ENCODE measurements at regions not wholly inside any gene's neighbourhood (a gene's known extent, or its start where the extent isn't known, plus 50 kb on each side); places are given as distances from the start of the nearest gene placed in this dataset.

DNA sequence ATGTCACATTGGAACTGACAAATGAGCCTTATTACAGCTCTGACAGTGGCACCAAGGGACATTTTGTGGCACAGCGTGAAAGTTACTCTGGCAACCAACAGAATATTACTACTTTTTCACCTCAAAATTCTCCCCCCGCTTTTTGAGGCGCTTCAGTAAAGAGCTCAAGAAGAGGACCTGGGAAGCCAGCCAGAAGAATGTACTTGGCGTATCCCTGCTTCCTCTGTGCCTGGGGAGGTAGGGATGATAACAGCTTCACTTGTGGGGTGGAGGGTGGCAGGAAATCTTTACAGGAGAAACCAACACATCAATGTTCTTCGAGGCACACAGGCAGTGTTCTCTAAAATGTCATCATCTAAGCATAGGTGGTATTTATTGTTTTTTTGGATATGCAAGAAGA, 624.1 kb downstream of the NR2F1-AS1 start:
- TF ChIP-seq, protein P1, sequence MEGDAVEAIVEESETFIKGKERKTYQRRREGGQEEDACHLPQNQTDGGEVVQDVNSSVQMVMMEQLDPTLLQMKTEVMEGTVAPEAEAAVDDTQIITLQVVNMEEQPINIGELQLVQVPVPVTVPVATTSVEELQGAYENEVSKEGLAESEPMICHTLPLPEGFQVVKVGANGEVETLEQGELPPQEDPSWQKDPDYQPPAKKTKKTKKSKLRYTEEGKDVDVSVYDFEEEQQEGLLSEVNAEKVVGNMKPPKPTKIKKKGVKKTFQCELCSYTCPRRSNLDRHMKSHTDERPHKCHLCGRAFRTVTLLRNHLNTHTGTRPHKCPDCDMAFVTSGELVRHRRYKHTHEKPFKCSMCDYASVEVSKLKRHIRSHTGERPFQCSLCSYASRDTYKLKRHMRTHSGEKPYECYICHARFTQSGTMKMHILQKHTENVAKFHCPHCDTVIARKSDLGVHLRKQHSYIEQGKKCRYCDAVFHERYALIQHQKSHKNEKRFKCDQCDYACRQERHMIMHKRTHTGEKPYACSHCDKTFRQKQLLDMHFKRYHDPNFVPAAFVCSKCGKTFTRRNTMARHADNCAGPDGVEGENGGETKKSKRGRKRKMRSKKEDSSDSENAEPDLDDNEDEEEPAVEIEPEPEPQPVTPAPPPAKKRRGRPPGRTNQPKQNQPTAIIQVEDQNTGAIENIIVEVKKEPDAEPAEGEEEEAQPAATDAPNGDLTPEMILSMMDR (conservative IDR thresholded peaks at IDR 0.05) = no peak
- no peak for TF ChIP-seq ZFX (IDR thresholded peaks at IDR 0.05)
